ENCODE measurements at regions not wholly inside any gene's neighbourhood (a gene's known extent, or its start where the extent isn't known, plus 50 kb on each side); places are given as distances from the start of the nearest gene placed in this dataset.

DNA sequence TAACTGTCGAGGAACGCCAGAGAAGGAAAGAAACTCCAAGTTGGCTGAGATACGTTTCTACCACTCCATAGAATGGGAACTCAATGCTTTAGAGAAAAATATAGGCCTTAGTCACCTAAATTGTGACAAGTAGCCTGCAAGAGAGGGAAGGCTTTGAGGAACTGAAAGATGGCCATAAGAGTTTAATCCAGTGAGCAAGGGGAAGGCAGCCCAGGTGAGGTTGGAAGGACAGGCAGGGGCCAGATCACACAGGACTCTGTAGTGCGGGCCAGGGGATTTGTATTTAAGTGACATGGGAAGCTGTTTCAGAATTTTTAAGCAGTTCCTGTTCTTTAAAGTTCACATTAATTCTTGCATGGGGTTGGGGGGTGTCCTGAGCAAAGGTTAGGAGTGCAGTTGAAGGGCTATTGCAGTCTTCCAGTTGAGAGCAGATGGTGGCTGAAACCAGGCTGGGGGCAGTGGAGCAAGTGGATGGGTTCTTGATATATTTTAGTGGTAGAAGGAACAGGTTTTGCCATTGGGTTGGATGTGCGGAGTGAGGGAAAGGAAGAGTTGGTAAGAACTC, 138.9 kb upstream of the PELI1 start:
- H3K4me3 Mint-ChIP-seq (ENCODE audit: unreplicated experiment) = no peak overlapping the region
- peaks cover 1% of the 10 kb centered on the region for H3K4me1 Mint-ChIP-seq (ENCODE audit: unreplicated experiment)
- no peaks in the 10 kb centered on the region for H3K27me3 Mint-ChIP-seq (ENCODE audit: unreplicated experiment)
- no peaks in the 10 kb centered on the region for H3K36me3 Mint-ChIP-seq (ENCODE audit: low read depth, unreplicated experiment)
- no peak for DNase-seq (ENCODE audit: low spot score)
- TF ChIP-seq, protein P1, sequence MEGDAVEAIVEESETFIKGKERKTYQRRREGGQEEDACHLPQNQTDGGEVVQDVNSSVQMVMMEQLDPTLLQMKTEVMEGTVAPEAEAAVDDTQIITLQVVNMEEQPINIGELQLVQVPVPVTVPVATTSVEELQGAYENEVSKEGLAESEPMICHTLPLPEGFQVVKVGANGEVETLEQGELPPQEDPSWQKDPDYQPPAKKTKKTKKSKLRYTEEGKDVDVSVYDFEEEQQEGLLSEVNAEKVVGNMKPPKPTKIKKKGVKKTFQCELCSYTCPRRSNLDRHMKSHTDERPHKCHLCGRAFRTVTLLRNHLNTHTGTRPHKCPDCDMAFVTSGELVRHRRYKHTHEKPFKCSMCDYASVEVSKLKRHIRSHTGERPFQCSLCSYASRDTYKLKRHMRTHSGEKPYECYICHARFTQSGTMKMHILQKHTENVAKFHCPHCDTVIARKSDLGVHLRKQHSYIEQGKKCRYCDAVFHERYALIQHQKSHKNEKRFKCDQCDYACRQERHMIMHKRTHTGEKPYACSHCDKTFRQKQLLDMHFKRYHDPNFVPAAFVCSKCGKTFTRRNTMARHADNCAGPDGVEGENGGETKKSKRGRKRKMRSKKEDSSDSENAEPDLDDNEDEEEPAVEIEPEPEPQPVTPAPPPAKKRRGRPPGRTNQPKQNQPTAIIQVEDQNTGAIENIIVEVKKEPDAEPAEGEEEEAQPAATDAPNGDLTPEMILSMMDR (IDR thresholded peaks at IDR 0.05; ENCODE audit: unreplicated experiment) = no peak
- no peak overlapping the region for H3K27ac Mint-ChIP-seq (ENCODE audit: unreplicated experiment)
- no peaks in the 10 kb centered on the region for H3K9me3 Mint-ChIP-seq (ENCODE audit: unreplicated experiment)

DNA sequence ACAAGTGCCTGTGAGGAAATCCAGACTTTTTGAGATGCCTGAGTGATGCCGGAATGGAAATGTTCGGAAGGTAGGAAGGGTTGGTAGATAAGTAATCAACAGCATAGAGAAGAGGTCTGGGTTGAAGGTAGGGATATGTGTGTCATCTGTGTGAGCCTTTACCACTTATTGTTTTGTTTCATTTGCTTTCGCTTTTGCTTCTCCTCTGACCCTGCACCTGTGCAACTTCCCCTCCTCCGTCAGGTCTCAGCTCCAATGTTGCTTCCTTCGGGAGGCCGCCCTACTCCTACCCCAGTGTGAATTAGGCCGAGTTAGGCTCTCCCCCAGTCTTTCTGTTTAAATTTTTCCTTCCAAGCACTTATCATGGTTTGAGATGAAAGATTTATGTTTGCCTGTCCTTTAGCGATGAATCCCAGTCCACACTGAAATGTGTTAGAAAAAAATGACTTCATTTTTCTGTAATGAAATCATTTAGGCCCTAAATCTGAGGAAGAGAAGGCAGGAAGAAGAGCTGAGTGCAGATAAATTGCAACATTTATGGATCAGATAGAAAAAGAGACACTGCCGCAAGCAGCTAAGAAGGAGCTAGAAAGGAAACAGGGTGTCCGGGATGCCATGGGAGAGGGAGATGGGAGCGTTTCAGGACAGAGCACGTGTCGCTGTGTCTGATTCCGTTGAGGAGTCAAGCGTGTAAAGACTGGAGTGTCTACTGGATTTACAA, 139.6 kb upstream of the PELI1 start:
- peaks cover 7% of the 10 kb centered on the region for H3K4me1 Mint-ChIP-seq (ENCODE audit: unreplicated experiment)
- no peaks in the 10 kb centered on the region for H3K9me3 Mint-ChIP-seq (ENCODE audit: unreplicated experiment)
- H3K36me3 Mint-ChIP-seq (ENCODE audit: low read depth, unreplicated experiment) = no peaks in the 10 kb centered on the region
- no peak for DNase-seq (ENCODE audit: low spot score)
- no peak overlapping the region for H3K27ac Mint-ChIP-seq (ENCODE audit: unreplicated experiment)
- TF ChIP-seq, protein P1 (IDR thresholded peaks at IDR 0.05; ENCODE audit: unreplicated experiment) = no peak
- H3K4me3 Mint-ChIP-seq (ENCODE audit: unreplicated experiment) = no peak overlapping the region
- no peaks in the 10 kb centered on the region for H3K27me3 Mint-ChIP-seq (ENCODE audit: unreplicated experiment)

DNA sequence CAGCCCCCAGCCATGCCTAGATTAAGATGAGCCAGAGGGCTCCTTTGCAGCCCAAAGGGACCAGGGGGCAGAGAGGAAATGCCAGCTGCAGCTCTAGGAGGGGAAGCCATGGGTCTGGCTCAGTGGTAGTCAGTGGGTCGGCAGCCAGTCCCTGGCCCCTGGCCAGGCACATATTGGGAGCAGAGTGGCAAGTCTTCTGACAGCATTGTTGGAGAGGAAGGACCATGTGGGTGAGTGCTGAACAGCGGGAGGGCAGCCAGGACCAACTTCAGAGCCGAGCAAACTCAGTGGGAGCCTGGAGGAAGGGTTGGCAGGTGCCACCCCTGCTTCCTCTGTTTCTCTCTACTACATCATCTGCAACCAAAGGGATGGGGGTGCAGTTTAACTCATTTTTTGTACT, 140.5 kb upstream of the PELI1 start:
- H3K36me3 Mint-ChIP-seq (ENCODE audit: low read depth, unreplicated experiment) = no peaks in the 10 kb centered on the region
- no peaks in the 10 kb centered on the region for H3K9me3 Mint-ChIP-seq (ENCODE audit: unreplicated experiment)
- no peak overlapping the region for H3K4me3 Mint-ChIP-seq (ENCODE audit: unreplicated experiment)
- H3K27me3 Mint-ChIP-seq (ENCODE audit: unreplicated experiment) = no peaks in the 10 kb centered on the region
- no peak overlapping the region for H3K27ac Mint-ChIP-seq (ENCODE audit: unreplicated experiment)
- TF ChIP-seq, protein P1 (IDR thresholded peaks at IDR 0.05; ENCODE audit: unreplicated experiment) = no peak
- DNase-seq (ENCODE audit: low spot score) = no peak
- H3K4me1 Mint-ChIP-seq (ENCODE audit: unreplicated experiment) = peaks cover 14% of the 10 kb centered on the region

DNA sequence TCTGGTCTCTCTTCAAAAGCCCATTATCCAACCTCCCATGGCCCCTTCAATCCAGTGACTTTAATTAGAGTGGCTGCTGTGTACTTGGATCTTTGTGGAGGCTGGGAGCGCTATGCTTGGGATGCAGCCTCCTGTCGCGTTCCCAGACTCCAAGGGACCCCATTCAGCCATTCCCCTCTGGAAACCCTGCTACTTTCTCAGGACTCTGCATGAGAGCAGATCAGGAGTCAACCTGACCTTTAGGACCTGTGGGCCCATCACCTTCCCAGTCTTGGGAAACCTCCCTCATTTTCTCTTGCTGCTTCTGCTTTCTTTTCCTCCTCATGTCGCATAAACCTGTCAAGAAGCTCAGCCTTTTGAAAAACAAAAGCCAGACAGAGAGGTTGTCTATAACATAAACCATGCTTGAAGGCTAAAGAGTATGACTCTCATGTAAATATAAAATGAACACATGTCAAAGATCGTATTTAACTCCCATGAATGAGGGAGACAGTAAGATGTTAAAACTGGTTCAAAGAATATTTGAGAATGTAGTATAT, 143.1 kb upstream of the PELI1 start:
- TF ChIP-seq, protein P1 (IDR thresholded peaks at IDR 0.05; ENCODE audit: unreplicated experiment) = no peak
- H3K4me3 Mint-ChIP-seq (ENCODE audit: unreplicated experiment) = no peak overlapping the region
- no peak overlapping the region for H3K27ac Mint-ChIP-seq (ENCODE audit: unreplicated experiment)
- H3K27me3 Mint-ChIP-seq (ENCODE audit: unreplicated experiment) = peaks cover 1% of the 10 kb centered on the region
- peaks cover 14% of the 10 kb centered on the region for H3K4me1 Mint-ChIP-seq (ENCODE audit: unreplicated experiment)
- no peaks in the 10 kb centered on the region for H3K36me3 Mint-ChIP-seq (ENCODE audit: low read depth, unreplicated experiment)
- no peaks in the 10 kb centered on the region for H3K9me3 Mint-ChIP-seq (ENCODE audit: unreplicated experiment)
- no peak for DNase-seq (ENCODE audit: low spot score)

All from endothelial cell (in vitro differentiated cells).